NCI-H2227 (cell line): ENCODE measurements at regions not wholly inside any gene's neighbourhood (a gene's known extent, or its start where the extent isn't known, plus 50 kb on each side); places are given as distances from the start of the nearest gene placed in this dataset.
"Not testable (repeated sequence)": the region's sequence is repeated elsewhere in the genome, so short reads cannot be mapped to it uniquely, and the experiment has no call there.

Experiments
- DNase-seq: peaks from one replicate; lab custom pipeline; 2025; ENCODE audit not compliant: unreplicated experiment; lab: John Stamatoyannopoulos, UW

DNA sequence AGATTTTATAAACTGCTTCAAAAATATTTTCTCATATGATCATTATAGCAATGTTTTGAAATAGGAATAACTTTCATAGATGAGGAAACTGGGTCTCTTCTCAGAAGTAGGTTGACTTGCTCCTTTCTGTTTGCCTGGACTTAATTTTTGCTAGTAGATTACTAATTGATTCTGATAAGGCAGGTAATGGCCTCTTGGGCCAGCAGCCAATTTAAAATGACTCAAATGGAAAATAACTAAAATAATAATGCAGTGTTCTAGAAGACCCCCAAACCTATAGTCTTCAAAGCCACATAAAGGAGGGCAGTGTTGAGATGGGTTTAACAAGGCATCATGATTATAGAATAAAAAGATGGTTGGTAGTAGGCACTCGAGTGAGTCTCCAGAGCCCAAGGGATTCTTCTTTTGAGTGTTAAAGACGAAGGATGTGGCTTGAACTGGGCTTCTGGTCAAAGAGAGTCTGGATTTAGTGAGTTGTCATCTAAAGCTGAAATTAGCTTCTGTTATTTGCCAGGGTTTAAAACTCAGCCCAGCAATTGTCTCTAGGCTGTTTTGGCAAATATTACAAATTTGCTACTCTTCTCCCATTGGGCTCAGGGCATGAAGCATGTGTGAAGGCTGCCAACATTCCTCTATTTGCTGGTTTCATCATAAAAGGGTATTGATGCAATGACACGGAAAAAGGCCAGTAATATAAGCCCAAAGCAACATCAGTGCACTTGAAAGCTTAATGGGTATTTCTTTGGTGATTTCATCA is 297.1 kb upstream of the MEIS2 start:
- DNase-seq = no peak

DNA sequence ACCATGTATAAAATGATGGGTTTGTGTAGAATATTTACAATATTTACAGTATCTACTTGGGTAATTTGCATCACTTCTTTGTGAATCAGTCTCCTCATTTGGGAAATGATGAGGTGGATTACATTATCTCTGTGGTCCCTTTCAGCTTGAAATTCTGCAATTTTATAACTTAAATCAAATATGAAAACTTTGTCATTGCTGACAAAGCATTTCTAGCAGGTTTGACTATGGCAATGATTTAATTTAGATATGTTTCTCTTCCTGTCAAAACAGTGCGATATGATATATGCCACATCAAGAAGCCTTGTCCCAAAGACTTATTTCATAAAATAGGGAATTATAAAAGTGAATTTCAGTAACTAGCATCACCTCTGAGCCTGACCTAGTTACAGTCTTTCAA is 315.8 kb upstream of the MEIS2 start:
- DNase-seq = no peak

DNA sequence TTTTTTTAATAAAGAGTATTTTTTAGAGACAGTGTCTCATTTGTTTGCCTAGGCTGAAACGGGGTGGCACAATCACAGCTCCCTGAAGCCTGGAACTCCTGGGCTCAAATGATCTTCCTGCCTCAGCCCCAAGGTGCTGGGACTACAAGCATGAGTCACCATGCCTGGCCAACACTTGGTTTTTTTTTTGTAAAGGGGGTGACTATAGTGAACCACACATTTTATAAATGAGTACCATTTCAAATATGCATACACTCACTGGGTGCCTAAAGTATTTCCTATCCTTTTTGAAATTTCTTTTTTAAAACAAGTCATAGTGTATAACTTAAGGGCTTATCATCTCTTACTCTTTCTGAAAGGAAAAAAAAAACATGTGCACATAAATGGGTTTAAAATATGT is 325.2 kb upstream of the MEIS2 start:
- no peak for DNase-seq

DNA sequence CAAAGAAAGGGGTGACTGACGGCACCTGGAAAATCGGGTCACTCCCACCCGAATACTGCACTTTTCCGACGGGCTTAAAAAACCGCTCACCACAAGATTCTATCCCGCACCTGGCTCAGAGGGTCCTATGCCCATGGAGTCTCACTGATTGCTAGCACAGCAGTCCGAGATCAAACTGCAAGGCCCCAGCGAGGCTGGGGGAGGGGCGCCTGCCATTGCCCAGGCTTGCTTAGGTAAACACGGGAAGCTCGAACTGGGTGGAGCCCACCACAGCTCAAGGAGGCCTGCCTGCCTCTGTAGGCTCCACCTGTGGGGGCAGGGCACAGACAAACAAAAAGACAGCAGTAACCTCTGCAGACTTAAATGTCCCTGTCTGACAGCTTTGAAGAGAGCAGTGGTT is 327.0 kb upstream of the MEIS2 start:
- not testable (repeated sequence) for DNase-seq

DNA sequence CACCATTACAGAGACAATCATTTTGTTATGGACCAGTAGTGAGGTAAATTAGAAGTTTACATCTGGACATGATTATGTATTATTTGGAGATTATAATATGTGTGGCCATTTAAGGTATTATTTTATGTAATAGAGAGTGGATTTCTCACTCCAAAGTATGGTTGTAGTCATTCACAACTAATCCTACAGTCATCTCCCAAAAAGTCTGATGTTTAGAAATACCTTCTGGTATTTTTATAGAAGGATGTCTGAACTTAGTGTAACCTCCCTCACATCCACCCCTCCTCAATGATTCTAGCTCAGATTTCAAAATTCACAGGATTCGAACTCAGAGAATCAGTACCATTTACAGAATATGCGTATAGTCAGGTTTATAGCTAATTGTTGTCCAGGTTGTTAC is 346.6 kb upstream of the MEIS2 start:
- no peak for DNase-seq

DNA sequence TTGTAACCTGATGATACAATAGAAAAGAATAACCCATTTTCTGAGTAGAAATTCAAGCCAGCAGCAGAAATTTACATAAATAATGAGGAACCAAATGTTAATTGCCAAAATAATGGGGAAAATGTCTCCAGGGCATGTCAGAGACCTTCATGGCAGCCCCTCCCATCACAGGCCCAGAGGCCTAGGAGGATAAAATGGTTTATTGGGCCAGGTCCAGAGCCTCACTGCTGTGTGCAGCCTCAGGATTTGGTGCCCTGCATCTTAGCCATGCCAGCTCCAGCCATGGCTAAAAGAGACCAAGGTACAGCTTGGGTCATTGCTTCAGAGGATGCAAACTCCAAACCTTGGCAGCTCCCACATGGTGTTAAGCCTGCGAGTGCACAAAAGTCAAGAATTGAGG is 352.1 kb upstream of the MEIS2 start:
- no peak for DNase-seq

DNA sequence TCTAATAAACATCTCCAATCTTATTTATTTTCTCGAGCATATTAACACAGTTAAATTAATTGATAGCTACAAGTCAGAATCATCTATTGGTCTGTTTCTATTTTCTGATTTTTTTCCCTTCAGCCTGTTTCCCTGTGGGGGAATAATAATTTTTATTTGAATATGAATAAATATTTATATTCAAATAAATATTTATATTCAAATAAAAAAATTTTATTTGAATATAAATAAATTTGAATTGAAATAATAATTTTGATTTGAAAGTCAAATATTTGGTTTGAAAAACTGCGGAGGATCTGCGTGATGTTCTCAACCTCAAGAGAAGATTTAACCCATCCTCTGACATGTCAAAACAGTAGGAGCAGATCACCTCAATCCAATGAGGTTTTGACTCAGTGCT is 380.1 kb upstream of the MEIS2 start:
- no peak for DNase-seq

DNA sequence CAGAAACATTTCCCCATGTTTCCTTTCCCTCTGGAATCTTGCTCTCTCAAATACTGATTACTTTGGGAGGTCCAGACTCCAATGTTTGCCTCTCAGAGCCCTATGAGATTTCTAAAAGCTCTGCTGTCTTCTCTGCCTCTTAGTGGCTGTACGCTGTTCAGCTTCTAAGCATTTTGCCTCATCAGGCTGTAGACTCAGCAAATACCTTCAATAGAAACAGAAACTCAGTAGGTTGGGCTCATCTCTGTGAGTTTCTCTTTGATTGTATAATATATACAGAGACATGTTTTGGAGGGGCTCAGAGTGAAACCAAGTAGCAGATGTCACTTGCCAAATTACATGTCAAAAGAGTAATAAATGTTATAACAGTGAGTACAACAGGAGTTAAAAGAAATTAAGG is 380.8 kb upstream of the MEIS2 start:
- DNase-seq = no peak

DNA sequence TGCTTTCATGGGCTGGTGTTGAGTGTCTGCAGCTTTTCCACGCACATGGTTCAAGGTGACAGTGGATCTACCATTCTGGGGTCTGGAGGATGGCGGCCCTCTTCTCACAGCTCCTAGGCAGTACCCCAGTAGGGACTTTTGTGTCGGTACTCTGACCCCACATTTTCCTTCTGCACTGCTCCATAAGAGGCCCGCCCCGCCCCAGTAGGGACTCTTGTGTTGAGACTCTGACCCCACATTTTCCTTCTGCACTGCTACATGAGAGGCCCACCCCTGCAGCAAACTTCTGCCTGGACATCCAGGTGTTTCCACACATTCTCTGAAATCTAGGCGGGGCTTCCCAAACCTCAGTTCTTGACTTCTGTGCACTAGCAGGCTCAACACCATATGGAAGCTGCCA is 383.4 kb upstream of the MEIS2 start:
- no peak for DNase-seq

DNA sequence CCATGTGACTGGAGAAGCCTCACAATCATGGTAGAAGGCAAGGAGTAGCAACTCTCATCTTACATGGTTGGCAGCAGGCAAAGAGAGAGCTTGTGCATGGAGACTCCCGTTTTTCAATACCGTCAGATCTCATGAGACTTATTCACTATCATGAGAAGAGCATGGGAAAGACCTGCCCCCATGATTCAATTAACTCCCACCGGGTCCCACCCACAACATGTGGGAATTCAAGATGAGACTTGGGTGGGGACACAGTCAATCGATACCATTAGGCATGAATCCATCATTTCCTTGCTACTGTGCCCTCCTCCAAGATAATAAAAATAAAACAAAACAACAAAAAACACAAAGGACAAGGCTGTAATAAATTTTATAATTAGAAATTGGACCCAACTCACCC is 384.7 kb upstream of the MEIS2 start:
- DNase-seq = no peak

DNA sequence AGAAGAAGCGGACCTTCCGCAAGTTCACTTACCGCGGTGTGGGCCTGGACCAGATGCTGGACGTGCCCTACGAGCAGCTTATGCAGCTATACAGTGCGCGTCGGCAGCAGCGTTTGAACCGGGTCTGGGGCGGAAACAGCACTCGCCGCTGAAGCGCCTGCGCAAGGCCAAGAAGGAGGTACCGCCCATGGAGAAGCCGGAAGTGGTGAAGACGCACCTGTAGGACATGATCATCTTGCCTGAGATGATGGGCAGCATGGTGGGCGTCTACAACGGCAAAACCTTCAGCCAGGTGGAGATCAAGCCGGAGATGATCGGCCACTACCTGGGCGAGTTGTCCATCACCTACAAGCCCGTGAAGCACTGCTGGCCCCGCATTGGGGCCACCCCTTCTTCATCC is 390.4 kb upstream of the MEIS2 start:
- no peak for DNase-seq

DNA sequence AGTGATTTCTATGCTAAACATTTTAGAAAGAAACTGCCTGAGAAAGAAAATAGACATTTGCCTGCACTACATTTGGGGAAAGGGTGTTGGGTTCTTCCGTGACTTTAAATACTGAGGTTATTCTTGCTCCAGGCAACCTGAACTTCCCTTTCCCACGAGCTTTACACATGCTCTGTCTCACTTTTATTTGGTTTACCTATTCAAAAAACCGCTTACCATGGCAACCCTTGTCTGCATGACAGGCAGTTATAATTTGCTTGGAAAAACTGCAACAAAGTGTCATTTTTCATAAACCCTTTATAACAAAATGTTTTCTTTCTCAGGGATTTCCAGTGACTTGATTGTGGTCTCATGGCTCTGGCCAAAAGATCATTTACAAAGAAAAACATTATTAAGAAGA is 416.3 kb upstream of the MEIS2 start:
- no peak for DNase-seq

DNA sequence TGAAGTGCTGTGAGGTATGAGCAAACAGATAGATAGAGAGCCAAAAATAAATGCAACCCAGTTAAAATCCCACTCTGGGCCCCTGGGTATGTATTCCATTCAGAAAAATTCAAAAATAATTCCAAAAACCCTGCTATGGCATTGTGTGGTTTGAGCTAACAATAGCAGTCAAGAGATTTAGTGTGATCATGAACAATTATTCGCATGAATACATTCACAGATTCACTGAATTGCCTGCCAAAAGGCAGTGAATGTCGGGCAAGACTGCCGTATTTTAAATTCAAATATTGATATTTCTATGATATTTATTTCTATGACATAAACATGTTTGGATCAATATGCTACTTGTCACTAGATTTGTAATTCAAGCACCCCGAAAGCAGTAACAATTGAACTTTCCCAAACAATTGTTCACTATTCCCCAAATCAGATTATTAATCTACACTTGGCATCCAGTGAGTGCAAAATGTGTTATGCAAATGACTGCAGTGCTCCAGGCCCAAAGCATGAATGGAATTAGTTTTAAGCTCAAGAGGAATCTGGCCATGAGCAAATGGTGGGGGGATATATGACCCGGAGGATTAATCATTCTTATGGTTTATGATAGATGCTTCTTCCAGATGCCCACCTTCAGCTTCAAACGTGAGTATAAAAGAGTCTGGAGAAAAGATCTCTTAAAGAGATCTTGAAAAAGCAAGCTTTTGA is 417.0 kb upstream of the MEIS2 start:
- no peak for DNase-seq

DNA sequence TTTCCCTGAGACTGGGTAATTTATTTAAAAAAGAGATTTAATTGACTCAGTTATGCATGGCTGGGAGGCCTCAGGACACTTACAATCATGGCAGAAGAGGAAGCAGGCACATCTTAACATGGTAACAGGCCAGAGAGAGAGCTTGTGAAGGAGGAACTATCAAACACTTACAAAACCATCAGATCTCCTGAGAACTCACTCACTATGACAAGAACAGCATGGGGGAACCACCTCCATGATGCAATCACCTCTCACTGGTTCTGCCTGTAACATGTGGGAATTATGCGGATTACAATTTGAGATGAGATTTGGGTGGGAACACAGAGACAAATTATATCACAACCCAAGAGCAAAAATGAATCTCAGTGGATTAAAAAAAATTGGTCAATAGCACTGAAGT is 416.0 kb upstream of the TMCO5A start:
- no peak for DNase-seq

DNA sequence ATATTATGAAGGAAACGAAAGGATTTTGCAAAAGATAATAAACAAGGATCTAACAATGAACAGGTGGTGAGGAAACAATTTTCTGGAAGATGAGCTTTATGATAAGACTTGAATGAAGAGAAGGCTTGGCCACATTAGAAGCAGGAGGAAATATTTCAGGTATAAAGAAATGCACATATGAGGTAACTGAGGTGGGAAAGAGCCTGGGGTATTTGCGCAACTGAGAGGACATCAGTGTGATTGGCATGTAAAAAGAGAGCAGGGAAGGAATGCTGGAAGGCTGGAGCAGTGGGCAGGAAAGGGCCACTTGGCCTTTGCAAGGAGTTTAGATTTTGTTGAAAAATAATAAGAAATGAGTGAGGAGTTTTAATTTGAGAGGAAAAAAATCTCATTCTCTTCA is 414.4 kb upstream of the TMCO5A start:
- DNase-seq = no peak

DNA sequence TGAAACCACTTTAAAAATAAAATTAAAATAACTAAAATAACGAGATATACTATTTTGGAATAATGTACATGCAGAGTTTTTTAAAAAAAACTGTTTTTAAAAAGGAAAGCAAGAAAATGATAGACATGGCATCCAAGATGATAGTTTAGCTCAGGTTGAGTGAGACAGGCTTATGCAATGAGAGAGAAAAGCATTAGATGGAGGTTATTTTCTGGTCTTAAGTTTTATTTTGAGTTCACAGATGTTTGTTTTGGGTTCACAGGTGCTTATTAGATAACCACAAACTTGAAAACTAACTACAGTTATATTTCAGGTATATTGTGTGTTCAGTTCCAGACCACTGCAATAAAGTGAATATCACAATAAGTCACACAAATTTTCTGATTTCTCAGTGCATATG is 413.6 kb upstream of the TMCO5A start:
- no peak for DNase-seq

DNA sequence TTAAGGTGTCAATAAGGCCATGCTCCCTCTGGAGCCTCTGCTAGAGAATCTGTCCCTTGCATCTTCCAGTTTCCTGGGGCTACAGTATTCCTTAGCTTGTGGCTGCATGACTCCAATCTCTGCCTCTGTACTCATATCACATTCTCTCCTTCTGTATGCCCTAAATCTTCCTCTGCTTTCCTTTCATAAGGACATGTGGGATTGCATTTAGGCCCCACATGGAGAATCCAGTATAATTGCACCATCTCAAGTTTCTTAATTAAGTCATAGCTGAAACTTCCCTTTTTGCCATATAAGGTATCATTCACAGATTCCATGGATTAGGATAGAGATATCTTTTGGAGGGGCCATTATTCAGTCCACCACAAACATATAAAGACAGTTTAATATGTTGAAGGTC is 409.8 kb upstream of the TMCO5A start:
- no peak for DNase-seq

DNA sequence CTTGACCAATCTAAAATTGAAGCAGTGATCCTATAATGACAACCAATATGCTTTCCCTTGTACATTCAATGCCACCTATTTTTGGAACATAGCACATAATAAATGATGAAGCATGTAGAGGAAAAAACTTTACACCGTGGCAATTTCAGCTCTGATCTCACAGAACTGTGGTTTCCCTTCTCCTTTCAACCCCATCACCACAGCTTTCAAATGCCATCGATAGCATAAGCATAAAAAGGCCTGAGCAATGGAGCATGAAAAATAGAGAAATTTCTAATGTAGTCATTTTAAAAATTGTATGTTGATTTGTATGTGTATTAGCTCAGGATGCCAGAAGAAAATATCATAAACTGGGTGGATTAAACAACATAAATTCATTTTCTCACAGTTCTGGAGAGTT is 406.0 kb upstream of the TMCO5A start:
- DNase-seq = no peak

DNA sequence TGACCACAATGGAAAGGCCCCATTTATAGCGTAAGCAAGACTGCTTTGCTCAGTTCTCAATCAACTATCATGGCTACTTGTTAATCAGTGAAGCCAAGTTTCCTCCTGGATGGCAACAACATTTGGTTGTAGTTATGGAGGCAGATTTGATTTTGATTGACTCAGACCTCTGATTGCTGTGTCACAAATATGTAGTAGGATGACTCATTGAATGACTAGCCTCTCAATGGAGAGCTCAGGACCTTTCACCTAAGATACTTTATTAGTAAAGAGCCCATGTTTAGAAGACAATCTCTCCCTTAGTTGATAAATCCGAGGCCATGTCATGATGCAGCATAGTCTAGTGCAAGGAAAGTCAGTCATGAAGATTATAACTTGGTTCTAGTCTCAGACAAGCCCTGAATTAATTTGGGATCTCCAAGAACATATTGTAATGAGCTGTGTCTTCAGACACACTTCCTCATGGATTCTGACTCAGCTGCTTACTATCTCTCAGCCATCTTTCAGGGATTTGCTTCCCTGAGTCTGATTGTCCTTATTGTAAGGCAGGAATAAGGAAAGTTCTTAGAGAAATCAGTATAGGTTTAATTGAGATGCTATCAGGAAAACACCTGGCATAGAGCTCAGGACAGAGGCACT is 397.4 kb upstream of the TMCO5A start:
- DNase-seq = no peak

DNA sequence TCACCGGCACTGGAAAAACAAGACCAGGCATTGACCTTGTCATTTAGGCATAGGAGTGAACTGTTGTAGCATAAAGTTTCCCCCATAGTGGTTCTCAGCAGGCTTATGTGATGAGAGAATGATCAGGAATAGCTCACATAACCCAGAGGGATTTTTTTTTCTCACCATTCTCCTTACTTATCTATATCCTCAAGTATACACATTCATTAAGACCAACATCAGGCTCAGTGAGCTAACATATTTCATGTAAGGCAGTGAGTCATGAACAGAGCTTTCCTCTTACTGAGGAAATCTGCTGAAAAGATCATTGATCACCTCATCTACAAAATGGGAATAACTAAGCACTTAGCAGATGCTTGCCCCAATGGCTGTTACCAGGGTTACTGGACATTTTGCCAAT is 396.6 kb upstream of the TMCO5A start:
- no peak for DNase-seq

DNA sequence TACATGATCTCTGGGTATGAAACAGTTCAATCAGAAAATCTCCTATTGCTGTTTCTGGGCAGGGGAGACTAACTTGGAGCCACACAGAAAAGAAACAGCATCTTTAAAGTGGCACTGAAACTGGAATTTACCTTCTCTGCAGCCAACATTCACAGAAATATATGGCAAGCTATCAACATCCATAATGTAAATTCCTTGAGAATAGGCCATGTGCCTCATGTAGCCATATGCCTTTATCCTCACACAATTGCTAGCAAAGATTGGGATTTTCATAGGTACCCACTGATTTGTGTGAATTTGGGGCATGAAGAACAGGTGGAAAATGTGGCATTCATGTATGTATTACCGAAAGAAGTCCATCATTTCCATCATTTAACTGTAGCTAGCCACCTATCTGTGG is 386.3 kb upstream of the TMCO5A start:
- DNase-seq = no peak

DNA sequence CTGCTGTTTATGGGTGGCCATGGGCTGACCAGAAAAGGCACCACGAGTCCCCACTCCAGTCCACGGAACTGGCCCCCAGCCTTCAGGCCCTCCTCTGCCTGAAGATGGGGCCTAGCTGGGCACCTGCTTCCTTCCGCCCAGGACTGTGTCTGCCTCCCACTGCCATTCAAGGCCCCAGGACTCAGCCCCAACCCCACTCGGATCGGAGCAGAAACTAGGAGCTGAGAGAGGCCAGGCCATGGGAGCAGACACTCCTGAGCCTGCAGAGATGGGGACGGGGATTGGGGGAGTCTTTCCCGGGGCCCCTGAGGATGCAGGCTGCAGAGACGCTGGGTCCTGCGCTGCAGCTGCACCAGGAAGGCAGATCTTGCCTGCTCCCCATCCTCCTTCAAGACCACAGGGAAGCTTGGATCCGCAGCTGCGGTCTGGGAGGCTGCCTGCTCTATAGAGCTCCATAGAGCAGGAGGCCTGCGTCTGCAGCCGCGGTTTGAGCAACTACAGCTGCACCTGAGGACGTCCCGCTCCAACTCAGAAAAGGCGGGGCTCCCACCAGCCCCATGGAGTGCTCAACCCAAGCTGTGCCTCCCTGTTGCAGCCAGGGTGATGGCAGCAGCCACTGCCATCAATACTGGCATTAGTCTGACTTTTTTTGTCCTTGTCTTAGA is 383.9 kb upstream of the TMCO5A start:
- DNase-seq = no peak
